B cell (primary cell): ENCODE measurements at regions not wholly inside any gene's neighbourhood (a gene's known extent, or its start where the extent isn't known, plus 50 kb on each side); places are given as distances from the start of the nearest gene placed in this dataset.

Experiments
- ATAC-seq: fragments of 200-7000 bp; cut with Tn5 transposase; one replicate; pipeline ENCODE4 v1.10.0; 2021; ENCODE audit warnings: low read depth, mild to moderate bottlenecking, moderate number of reproducible peaks, moderate library complexity
- CTCF ChIA-PET: fragments of 350-600 bp; sonication (Branson Sonifier 250); formaldehyde crosslinking; loops from one replicate; lab custom pipeline; 2021; ENCODE audit warnings: antibody characterized with exemption, inconsistent platforms; lab: Charles Lee
- POLR2A ChIA-PET: fragments of 350-600 bp; sonication (Branson Sonifier 250); formaldehyde crosslinking; loops from one replicate; lab custom pipeline; 2021; ENCODE audit warnings: antibody characterized with exemption; lab: Charles Lee
- DNase-seq: peaks from one replicate; pipeline ENCODE4 v3.0.0; 2013
- H2AFZ ChIP-seq: 2 replicates; pipeline ENCODE4 v1.6.1; 2012; ENCODE audit warnings: mild to moderate bottlenecking, low read depth, low read length; ENCODE audit not compliant: insufficient read depth, poor library complexity, severe bottlenecking
- H3K27ac ChIP-seq, 2 donors: 1 replicate in 1 of 2; 2 replicates in 1 of 2; pipeline ENCODE4 v1.5.1; 2012 to 2013; ENCODE audit warnings: low read length in 2 of 2, mild to moderate bottlenecking in 2 of 2, moderate library complexity in 1 of 2
- H3K27me3 ChIP-seq, 4 experiments: fragments of 200-600 bp in 1 of 4; sonication (generic) in 1 of 4; replicated peaks in 1 of 4; 1 replicate in 2 of 4; 2 replicates in 2 of 4; pipeline versions ENCODE4 v1.6.1 to v1.7.0; 2013 to 2016; ENCODE audit warnings: low read length in 3 of 4, mild to moderate bottlenecking in 2 of 4, mixed read lengths in 1 of 4, moderate library complexity in 1 of 4; ENCODE audit not compliant: insufficient read depth in 4 of 4, control insufficient read depth in 3 of 4; ENCODE audit errors: control extremely low read depth in 1 of 4
- H3K36me3 ChIP-seq, 2 experiments: replicated peaks in 1 of 2; 1 replicate in 1 of 2; 2 replicates in 1 of 2; pipeline versions ENCODE4 v1.6.1 to v1.7.1; 2013; ENCODE audit warnings: low read length in 1 of 2; ENCODE audit not compliant: insufficient read depth in 2 of 2, control insufficient read depth in 1 of 2; ENCODE audit errors: control extremely low read depth in 1 of 2, extremely low read depth in 1 of 2
- H3K4me1 ChIP-seq, 2 donors: fragments of 200-600 bp in 1 of 2; sonication (generic) in 1 of 2; 1 replicate in 1 of 2; 2 replicates in 1 of 2; pipeline versions ENCODE4 v1.5.1 to v1.6.1; 2013 to 2017; ENCODE audit warnings: low read length in 2 of 2; ENCODE audit not compliant: control insufficient read depth in 2 of 2, insufficient read depth in 2 of 2
- H3K4me2 ChIP-seq: replicated peaks from 2 replicates; pipeline ENCODE3; 2012; ENCODE audit warnings: mild to moderate bottlenecking, low read depth, low read length; ENCODE audit not compliant: poor library complexity, severe bottlenecking
- H3K4me3 ChIP-seq, 5 experiments: fragments of 200-600 bp in 1 of 5; sonication (generic) in 1 of 5; 1 replicate in 3 of 5; 2 replicates in 2 of 5; pipeline versions ENCODE4 v1.5.1 to v1.7.0; 2011 to 2016; ENCODE audit warnings: low read length in 4 of 5, mild to moderate bottlenecking in 4 of 5, low read depth in 2 of 5, control low read depth in 1 of 5, moderate library complexity in 1 of 5; ENCODE audit not compliant: insufficient read depth in 1 of 5; ENCODE audit errors: control extremely low read depth in 1 of 5, extremely low read depth in 1 of 5
- H3K79me2 ChIP-seq: fragments of 200-600 bp; sonication (generic); one replicate; pipeline ENCODE4 v1.6.0; 2016; ENCODE audit warnings: low read length; ENCODE audit not compliant: control insufficient read depth, insufficient read depth
- H3K9ac ChIP-seq: fragments of 200-600 bp; sonication (generic); 2 replicates; pipeline ENCODE4 v1.6.1; 2017; ENCODE audit warnings: mild to moderate bottlenecking, low read length, moderate library complexity
- H3K9me3 ChIP-seq, 3 donors: one replicate each; pipeline versions ENCODE4 v1.6.1 to v1.7.1; 2013; ENCODE audit warnings: low read length in 2 of 3; ENCODE audit not compliant: control insufficient read depth in 2 of 3, insufficient read depth in 1 of 3; ENCODE audit errors: control extremely low read depth in 1 of 3
- H4K20me1 ChIP-seq: 2 replicates; pipeline ENCODE4 v1.6.0; 2012; ENCODE audit warnings: mild to moderate bottlenecking, low read length; ENCODE audit not compliant: insufficient read depth, control insufficient read depth, poor library complexity, severe bottlenecking
- H3K27ac Mint-ChIP-seq: one replicate; pipeline ENCODE4 v1.8.0; 2021; ENCODE audit warnings: mixed read lengths
- H3K27me3 Mint-ChIP-seq: one replicate; pipeline ENCODE4 v1.8.0; 2021; ENCODE audit warnings: mixed read lengths
- H3K4me1 Mint-ChIP-seq: one replicate; pipeline ENCODE4 v1.8.0; 2021; ENCODE audit warnings: mixed read lengths
- H3K4me3 Mint-ChIP-seq: one replicate; pipeline ENCODE4 v1.8.0; 2021; ENCODE audit warnings: mixed read lengths
- H3K9me3 Mint-ChIP-seq: one replicate; pipeline ENCODE4 v1.8.0; 2022; ENCODE audit warnings: mixed read lengths; ENCODE audit not compliant: insufficient read depth
- EZH2 ChIP-seq: IDR thresholded peaks from 2 replicates; pipeline ENCODE4 v1.6.1; 2012; ENCODE audit warnings: borderline replicate concordance, low read depth, mild to moderate bottlenecking, moderate library complexity, low read length; ENCODE audit not compliant: insufficient read depth, poor library complexity, severe bottlenecking
- WGBS: methylation state at CpG from one replicate; pipeline ENCODE4 v1.1.5; 2013; ENCODE audit warnings: missing lambda C conversion rate; ENCODE audit not compliant: insufficient coverage; 5-methylcytosine and 5-hydroxymethylcytosine counted together
- intact Hi-C: fragments of 100-400 bp; cut with micrococcal nuclease; formaldehyde crosslinking; loops from one replicate; pipeline ENCODE4 v1.10.0; 2022
- TF ChIP-seq, protein P1 (sequence below): fragments of 200-600 bp; IDR thresholded peaks from one replicate; pipeline ENCODE4 v1.8.0; 2022; ENCODE audit warnings: antibody characterized with exemption, mild to moderate bottlenecking

DNA sequence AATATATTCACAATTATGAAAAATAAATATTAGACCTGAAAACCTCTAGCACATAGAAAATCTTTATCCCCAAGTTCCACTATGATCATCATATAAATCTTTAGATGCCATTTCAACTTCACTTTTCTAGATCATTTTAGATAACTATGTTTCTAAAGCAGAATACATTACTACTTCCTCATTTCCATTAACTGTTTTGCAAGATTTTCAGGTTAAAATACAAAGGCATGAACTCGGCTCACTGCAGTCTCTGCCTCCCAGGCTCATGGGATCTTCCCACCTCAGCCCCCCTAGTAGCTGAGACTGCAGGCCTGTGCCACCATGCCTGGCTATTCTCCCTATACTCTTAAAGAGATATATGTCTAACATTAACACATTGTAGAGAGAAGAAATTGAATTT lies 1365.9 kb upstream of the AGA start:
- no peaks in the 10 kb centered on the region for H3K27me3 Mint-ChIP-seq
- H3K4me1 Mint-ChIP-seq: no peaks in the 10 kb centered on the region
- intact Hi-C loops: no loop called here
- Histone ChIP-seq H3K4me1 (no peaks in the 10 kb centered on the region), H3K79me2 (no peaks in the 10 kb centered on the region), H3K9me3 (peaks cover 0 to 6% (median 0%) of the 10 kb centered on the region in 3 donors), H2AFZ (no peak overlapping the region), H3K4me3 (no peak overlapping the region), H3K27ac (no peak overlapping the region), H3K4me2 (no peak overlapping the region), H4K20me1 (no peaks in the 10 kb centered on the region), H3K9ac (no peak overlapping the region), H3K27me3 (no peaks in the 10 kb centered on the region), H3K36me3 (no peaks in the 10 kb centered on the region)
- no peak overlapping the region for H3K27ac Mint-ChIP-seq
- H3K9me3 Mint-ChIP-seq: no peaks in the 10 kb centered on the region
- no peak for DNase-seq
- CTCF ChIA-PET: no interaction called here
- TF ChIP-seq, protein P1, sequence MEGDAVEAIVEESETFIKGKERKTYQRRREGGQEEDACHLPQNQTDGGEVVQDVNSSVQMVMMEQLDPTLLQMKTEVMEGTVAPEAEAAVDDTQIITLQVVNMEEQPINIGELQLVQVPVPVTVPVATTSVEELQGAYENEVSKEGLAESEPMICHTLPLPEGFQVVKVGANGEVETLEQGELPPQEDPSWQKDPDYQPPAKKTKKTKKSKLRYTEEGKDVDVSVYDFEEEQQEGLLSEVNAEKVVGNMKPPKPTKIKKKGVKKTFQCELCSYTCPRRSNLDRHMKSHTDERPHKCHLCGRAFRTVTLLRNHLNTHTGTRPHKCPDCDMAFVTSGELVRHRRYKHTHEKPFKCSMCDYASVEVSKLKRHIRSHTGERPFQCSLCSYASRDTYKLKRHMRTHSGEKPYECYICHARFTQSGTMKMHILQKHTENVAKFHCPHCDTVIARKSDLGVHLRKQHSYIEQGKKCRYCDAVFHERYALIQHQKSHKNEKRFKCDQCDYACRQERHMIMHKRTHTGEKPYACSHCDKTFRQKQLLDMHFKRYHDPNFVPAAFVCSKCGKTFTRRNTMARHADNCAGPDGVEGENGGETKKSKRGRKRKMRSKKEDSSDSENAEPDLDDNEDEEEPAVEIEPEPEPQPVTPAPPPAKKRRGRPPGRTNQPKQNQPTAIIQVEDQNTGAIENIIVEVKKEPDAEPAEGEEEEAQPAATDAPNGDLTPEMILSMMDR: no peak
- TF ChIP-seq EZH2: no peak
- ATAC-seq: no peak
- 20% methylated on average over 1 of the region's 1 CpG for WGBS
- POLR2A ChIA-PET: no interaction called here
- no peak overlapping the region for H3K4me3 Mint-ChIP-seq

DNA sequence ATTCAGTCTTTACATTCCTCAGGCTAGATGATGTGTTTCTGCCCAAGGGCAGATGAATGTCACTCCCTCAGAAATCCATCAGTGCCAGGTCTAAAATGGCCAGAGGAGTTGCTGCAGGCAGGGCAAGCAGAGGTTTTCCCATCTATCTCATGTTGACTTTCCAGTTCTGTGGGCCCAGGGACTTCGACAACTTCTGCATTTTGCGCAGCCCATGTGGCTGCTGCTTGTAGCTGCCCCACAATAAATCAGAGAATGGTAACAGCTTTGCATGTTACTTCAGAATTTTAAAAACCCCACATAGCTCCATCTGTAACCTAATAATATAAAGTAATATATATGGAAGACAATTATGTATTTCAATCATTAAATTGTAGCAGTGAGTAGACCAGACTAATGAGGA lies 1367.7 kb upstream of the AGA start:
- Histone ChIP-seq H3K27me3 (no peaks in the 10 kb centered on the region), H3K4me2 (no peak overlapping the region), H3K9ac (no peak overlapping the region), H3K79me2 (no peaks in the 10 kb centered on the region), H2AFZ (no peak overlapping the region), H3K9me3 (peaks cover 0 to 6% (median 0%) of the 10 kb centered on the region in 3 donors), H3K27ac (no peak overlapping the region), H3K4me1 (no peaks in the 10 kb centered on the region), H4K20me1 (no peaks in the 10 kb centered on the region), H3K36me3 (no peaks in the 10 kb centered on the region), H3K4me3 (no peak overlapping the region)
- 0% methylated on average over 1 of the region's 2 CpGs for WGBS
- POLR2A ChIA-PET: no interaction called here
- no peak for DNase-seq
- Mint-ChIP-seq H3K27me3 (no peaks in the 10 kb centered on the region), H3K27ac (no peak overlapping the region), H3K9me3 (no peaks in the 10 kb centered on the region), H3K4me3 (no peak overlapping the region), H3K4me1 (no peaks in the 10 kb centered on the region)
- ATAC-seq: no peak
- intact Hi-C loops: no loop called here
- CTCF ChIA-PET: no interaction called here
- TF ChIP-seq, protein P1: no peak
- no peak for TF ChIP-seq EZH2
